ENCODE measurements at regions not wholly inside any gene's neighbourhood (a gene's known extent, or its start where the extent isn't known, plus 50 kb on each side); places are given as distances from the start of the nearest gene placed in this dataset.

- TF ChIP-seq POLR2A (IDR thresholded peaks at IDR 0.05) (no peak), POLR2AphosphoS5 (IDR thresholded peaks at IDR 0.05) (no peak)
Measured at GRCh38 chr13:88958821-88959220, 1287.7 kb downstream of the SLITRK5 start.

All from prostate gland (tissue), 1 donor.